ENCODE measurements at regions not wholly inside any gene's neighbourhood (a gene's known extent, or its start where the extent isn't known, plus 50 kb on each side); places are given as distances from the start of the nearest gene placed in this dataset.
A peak's percentile ranks its signal among the peaks of the same experiment; 100 is the strongest.

GRCh38 chr14:38867561-38868150, 235.4 kb downstream of the SEC23A start (continued):
- TF ChIP-seq SMC3 (conservative IDR thresholded peaks at IDR 0.05; ENCODE audit: insufficient read depth, low read depth, low read length), result peak; percentile 54
- no peak for TF ChIP-seq FOS (IDR thresholded peaks at IDR 0.05; ENCODE audit: extremely low read depth, insufficient read length)
- peak; percentile 23 to 68; a peak in 2 of 4 replicates for TF ChIP-seq RAD21 (CRISPR knock-in tag; conservative IDR thresholded peaks at IDR 0.05 in 1 of 2, IDR thresholded peaks at IDR 0.05 in 1 of 2)
- no peak for TF ChIP-seq DEAF1 (CRISPR knock-in tag; IDR thresholded peaks at IDR 0.05)
- no peak for TF ChIP-seq ZBTB40 (IDR thresholded peaks at IDR 0.05)
- TF ChIP-seq ZBTB40 (CRISPR knock-in tag; IDR thresholded peaks at IDR 0.05), result no peak
- TF ChIP-seq E4F1 (CRISPR knock-in tag; IDR thresholded peaks at IDR 0.05; ENCODE audit: borderline replicate concordance), result no peak
